WI38 (cell line): ENCODE measurements at regions not wholly inside any gene's neighbourhood (a gene's known extent, or its start where the extent isn't known, plus 50 kb on each side); places are given as distances from the start of the nearest gene placed in this dataset.

Source experiments
- H3K4me3 ChIP-seq: 2 replicates; pipeline ENCODE4 v1.5.1; 2011; ENCODE audit warnings: low read depth, mild to moderate bottlenecking, control low read depth, low read length
- TF ChIP-seq, protein P1 (sequence below): IDR thresholded peaks from 2 replicates; pipeline ENCODE4 v1.5.1; 2012; ENCODE audit warnings: low read depth, mild to moderate bottlenecking, control low read depth, low read length

DNA sequence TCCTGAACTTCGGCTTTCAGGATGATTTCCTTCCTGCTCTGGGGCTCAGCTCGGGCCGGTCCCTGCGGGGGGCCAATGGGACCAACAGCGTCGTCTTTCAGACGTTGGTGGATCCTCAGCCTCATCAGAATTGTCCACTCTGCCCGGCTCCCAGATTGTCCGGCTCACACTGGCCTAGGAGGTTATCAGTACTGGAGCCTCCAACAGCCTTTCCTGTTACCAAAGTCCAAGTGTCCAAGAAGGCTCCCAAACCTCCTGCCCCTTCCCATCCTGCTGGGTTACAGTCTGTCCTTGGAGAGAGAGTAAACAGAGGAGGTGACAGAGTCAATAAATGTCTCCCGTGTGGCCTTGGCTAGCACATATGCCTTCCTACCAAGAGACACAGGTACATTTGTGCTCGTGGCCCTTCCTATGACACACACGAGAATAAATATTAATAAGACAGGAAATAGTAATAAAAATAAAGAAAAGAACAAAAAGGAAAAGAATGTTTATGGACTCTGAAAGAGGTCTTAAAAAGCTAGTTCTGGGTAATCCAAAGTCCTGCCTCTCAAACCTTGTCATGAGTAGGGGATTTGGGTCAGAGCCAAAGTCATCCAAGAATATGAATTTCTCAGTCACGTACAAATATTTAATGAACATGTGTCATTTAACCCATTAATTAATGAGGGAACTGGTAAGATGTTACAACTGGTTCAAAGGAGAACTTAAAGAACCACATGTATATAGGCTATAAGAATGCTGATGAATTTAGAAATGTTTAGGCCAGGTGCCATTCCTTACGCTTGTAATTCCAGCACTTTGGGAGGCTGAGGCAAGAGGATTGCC lies 80.8 kb upstream of the SLC2A1 start:
- H3K4me3 ChIP-seq: no peak overlapping the region
- TF ChIP-seq, protein P1, sequence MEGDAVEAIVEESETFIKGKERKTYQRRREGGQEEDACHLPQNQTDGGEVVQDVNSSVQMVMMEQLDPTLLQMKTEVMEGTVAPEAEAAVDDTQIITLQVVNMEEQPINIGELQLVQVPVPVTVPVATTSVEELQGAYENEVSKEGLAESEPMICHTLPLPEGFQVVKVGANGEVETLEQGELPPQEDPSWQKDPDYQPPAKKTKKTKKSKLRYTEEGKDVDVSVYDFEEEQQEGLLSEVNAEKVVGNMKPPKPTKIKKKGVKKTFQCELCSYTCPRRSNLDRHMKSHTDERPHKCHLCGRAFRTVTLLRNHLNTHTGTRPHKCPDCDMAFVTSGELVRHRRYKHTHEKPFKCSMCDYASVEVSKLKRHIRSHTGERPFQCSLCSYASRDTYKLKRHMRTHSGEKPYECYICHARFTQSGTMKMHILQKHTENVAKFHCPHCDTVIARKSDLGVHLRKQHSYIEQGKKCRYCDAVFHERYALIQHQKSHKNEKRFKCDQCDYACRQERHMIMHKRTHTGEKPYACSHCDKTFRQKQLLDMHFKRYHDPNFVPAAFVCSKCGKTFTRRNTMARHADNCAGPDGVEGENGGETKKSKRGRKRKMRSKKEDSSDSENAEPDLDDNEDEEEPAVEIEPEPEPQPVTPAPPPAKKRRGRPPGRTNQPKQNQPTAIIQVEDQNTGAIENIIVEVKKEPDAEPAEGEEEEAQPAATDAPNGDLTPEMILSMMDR: no peak

DNA sequence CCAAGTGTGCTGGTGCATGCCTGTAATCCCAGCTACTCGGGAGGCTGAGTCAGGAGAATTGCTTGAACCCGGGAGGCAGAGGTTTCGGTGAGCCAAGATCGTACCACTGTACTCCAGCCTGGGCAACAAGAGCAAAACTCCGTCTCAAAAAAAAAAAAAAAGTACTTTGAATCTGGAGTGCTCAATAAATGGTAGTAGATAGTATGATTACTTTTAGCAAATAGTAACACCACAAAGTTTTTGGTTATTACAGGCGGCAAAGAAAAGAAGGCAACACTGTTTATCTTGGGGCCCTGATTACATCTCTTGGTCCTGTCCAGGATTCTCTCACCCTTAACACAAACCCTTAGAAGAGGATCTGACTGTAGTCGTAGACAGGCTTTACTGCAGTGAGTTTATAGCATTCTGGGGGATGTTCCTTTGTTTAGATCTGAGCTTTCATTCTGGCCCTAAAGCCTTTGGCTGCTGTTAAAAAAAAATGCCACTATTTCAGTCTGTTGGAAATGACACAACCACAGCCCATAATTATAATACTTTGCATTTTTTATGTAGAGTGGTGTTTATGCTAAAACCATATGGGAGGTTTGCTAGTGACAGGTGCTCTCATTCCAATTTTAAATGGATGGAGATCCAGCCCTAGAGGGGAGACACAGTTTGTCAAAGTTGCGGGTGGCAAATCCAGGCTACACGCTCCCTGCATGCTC lies 79.7 kb upstream of the SLC2A1 start:
- H3K4me3 ChIP-seq: no peak overlapping the region
- TF ChIP-seq, protein P1: no peak

DNA sequence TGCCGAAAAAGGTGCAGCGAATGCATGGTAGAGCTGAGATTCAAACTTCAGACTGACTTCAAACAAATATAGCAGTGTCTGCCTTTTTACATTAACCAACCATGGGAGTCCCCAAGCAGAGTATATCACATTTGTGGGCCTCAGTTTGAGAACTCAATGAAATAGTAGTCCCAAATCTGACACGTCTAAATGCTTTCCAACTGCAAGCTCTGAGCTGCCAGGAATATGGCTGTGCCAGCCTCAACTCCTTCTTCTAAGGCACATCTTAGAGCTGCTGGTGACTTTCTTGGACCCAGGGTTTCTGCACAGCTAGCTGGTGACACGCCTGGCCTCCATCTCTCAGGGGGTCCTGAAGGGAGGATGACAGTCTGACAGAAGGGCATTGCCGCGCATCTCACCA lies 78.8 kb upstream of the SLC2A1 start:
- no peak overlapping the region for H3K4me3 ChIP-seq
- TF ChIP-seq, protein P1: no peak

DNA sequence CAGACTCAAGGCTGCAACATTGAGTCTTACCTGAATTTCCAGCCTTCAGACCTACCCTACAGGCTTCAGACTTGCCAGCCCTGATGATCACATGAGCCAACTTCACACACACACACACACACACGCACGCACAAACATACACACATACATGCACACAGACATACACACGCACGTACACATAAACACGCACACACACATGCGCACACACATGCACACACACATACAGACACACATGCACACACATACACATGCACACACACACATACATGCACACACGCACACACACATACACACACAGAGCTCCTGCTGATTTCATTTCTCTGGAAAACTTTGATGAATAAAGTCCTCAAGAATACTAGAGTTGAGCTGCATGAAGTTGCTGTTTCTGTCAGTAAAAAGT lies 78.3 kb upstream of the SLC2A1 start:
- H3K4me3 ChIP-seq: no peak overlapping the region
- TF ChIP-seq, protein P1: no peak

DNA sequence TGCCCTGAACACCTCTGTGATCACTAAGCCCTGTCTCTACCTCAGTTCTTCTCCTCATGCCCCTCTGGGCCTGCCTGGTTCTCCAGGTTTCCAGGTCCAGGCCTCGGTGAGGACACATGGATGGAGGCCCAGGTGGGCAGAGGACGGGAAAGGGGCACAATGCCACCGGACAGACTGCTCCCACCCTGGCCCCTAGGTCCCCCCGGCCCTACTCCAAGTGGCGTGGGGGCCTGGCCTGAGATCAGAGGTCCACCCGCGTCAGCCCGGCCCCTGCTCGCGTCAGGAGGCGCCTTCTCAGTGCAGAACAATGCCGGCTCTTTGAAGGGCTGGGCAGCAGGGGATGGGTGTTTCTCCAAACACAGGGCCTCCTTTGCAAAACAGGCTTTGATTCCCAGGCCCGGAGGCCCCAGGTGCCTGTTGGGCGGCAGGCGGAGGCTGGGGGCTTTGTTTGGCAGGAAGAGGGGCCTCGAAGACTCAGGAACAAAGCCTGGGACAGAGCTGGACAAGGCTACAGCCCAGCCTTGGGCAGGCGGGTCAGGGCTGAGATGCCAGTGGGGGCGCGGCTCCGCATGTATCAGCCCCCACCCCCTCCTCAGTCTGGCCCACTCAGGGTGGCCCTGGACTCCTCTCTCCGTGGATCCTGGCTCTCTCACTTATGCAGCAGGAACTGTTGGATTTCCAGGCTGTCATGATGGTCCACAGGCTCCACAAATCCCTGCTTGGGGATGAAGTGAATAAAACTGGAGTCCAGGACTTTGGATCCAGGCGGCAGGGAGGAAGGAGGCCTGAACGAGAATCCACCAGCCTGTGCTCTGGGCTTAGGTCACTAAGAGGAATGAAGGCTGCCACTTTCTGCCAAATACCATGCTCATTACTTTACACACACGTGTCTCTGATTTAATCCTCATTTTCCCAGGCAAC lies 77.4 kb upstream of the SLC2A1 start:
- H3K4me3 ChIP-seq: no peak overlapping the region
- TF ChIP-seq, protein P1: no peak

DNA sequence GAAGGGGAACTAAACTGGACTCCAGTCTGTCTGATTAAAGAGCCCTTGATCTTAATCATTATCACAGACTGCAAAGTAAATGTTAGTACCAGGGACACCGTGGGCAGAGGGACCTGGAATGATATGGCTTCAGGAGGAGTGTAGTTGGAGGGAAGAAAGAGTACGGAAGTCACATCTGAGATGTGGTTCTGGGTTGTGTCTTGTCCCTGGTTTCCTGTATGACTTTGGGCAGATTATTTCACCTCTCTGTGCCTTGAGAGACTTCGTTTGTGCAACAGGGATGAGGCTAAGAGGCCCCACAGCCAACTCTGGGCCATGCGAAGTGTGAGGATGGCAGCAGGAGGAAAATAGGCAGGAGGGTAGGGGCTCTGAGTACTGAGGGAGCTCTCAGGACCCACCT lies 76.1 kb upstream of the SLC2A1 start:
- H3K4me3 ChIP-seq: no peak overlapping the region
- TF ChIP-seq, protein P1: no peak
